ENCODE measurements at regions not wholly inside any gene's neighbourhood (a gene's known extent, or its start where the extent isn't known, plus 50 kb on each side); places are given as distances from the start of the nearest gene placed in this dataset.

DNA sequence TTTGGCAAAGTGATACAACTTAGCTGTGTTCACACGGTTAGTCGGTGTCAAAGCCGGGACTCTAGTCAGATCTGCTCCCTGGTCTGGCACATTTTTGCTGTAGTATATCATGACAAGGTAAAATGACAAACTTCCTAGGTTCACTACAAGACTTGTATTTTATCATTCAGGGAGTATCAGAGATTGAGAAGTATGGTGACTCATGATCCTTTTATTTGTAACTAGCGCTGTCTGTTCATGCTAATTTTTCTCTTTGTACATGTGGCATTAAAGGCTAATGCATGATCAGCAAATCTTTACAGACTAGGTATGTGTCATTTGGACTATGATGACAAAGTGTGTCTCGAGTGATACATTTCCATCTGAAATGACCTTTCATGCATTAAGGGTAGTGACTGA, 326.7 kb downstream of the SIPA1L2 start:
- no peak for DNase-seq

GRCh38 chr1:232302376-232303221, 327.3 kb downstream of the SIPA1L2 start:
- no peak for DNase-seq

DNA sequence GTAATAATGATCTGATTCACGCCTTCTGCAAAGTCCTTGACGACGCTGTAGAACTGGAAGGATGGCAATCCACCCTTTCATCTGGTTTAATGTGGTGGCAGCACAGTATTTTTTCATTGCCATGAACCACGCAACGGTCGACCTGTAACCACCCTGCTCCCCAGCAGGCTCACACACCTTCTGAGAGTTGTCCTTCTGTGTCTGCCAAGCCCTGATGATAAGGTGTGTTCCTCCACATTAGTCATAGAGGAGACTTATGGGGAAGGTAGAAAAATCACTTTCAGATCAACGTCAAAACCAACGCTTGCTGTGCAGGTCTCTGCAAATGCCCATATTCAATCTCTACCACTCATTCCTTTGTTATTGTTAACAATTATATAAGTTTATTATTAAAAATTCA, 328.7 kb downstream of the SIPA1L2 start:
- DNase-seq, result no peak

DNA sequence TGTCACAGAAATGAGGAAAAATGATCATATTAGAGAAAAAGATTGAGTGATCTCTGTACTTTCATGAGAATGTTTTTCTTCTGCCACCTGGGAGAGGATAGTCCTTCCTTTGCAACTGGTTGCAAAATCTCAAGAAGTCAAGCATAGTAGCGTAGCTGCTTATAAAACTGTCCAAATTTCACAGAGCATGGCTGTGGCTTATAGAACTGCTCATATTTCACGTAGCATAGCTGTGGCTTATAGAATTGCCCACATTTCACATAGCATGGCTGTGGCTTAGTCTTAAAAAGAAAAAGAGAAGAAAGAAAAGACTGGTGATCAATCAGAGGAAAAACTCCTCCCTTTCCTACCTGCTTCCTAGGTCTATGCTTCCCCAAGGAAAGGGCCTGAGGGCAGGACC, 329.5 kb downstream of the SIPA1L2 start:
- no peak for DNase-seq

GRCh38 chr1:232296461-232296860, 333.5 kb downstream of the SIPA1L2 start:
- no peak for DNase-seq

DNA sequence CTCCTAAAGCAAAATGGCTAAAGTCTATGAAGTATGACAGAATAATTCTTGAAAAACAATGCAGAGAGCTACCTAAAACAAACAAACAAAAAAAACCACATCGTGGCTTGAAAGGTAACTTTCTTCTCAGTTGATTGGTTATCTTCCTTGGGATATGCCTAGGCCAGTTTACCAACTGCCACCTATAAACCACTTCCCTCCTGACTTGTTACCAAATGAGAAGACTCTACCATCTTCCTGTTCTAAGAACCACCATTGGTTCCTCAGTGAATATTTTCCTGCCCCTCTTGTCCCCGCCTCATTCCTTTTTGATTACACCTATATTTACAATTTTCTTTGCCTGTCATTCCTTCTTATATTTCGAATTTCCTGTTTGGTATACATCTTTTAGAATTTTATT, 336.6 kb downstream of the SIPA1L2 start:
- no peak for DNase-seq

DNA sequence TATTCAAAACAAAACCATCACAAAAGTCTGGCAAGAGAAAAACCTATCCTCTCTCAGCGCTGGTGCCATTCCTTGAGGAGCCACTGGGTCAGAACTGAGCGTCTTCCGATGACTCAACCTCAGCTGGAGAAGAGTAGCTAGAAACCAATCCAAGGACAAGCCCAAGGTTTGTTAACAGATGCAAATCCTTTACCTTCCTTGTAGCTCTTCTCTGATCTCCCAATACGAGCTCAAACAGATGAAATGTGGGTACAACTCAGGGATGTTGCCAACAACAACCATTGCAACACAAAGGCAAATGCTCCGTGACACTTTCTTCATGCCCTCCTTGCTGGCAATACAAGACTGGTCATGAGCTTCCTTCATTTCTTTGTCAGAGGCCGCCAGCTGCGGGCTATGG, 337.1 kb downstream of the SIPA1L2 start:
- DNase-seq, result no peak

GRCh38 chr1:232292239-232292638, 337.7 kb downstream of the SIPA1L2 start:
- DNase-seq, result no peak

- DNase-seq, result no peak
These were observed 338.3 kb downstream of the SIPA1L2 start for GRCh38 chr1:232291681-232292080.

DNA sequence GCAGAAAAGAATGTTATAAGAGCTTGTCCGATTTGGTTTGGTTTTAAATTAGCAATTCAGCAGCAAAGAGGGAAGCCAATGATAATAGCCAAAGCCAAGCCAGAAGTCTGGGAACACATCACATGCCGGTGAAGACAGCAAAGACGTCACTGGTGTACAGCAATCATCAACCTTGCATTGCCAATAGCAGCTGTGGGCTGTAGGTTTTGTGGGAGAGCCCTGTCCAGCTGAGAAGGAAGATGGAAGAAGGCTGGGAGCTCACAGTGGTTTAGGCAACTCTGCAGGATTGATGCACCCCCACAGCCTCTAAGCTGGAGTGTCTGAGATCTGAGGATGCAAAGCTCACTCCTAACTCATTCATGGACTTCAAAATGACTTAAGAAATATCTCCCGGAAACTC, 338.7 kb downstream of the SIPA1L2 start:
- DNase-seq, result no peak

GRCh38 chr1:232290570-232290969, 339.4 kb downstream of the SIPA1L2 start:
- DNase-seq, result no peak

GRCh38 chr1:232287676-232288569, 342.0 kb downstream of the SIPA1L2 start:
- no peak for DNase-seq

GRCh38 chr1:232285138-232285537, 344.8 kb downstream of the SIPA1L2 start:
- no peak for DNase-seq

GRCh38 chr1:232283864-232284263, 346.1 kb downstream of the SIPA1L2 start:
- DNase-seq, result no peak

GRCh38 chr1:232282498-232282897, 347.4 kb downstream of the SIPA1L2 start:
- no peak for DNase-seq

GRCh38 chr1:232280910-232281309, 349.0 kb downstream of the SIPA1L2 start:
- DNase-seq, result no peak

- no peak for DNase-seq
These were observed 350.0 kb downstream of the SIPA1L2 start for GRCh38 chr1:232279909-232280400.

DNA sequence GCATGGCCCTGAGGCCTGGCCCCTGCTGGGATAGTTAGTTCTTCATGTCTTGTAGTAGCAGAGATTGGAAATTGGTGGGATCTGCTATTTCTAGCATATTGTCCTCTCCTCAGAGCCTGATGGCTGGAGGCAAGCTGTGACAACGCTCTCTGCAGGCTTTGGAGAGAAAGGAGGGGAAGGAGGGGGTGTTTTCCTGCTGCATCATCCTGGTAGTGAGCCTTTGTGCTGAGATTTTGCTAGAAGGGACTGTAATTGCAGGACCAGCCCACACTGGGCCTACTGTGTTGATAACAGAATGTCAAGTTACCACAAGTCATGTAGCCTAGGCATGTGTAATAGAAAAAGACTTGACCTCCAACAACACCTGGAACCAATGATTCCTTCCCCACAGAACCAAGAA, 351.0 kb downstream of the SIPA1L2 start:
- no peak for DNase-seq

DNA sequence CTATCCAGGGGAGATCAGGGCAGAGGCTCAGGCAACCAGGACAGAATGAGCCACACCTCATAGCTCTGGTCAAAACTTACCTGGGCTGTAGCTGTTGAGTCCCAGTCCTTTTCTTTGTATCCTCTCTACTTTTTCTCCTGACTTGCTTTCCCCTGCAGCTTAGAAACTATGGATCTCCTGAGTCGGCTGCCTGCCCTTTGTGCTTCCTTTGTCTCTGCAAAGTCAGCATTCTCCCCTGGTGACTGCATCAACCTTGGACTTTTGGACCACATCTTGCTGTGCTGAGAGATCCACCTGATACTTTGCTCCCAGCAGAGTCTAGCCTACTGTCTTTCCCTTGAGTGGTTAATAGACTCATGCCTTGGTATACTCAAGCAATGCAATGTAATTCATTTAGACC, 353.3 kb downstream of the SIPA1L2 start:
- DNase-seq, result no peak

- DNase-seq, result no peak
These were observed 354.8 kb downstream of the SIPA1L2 start for GRCh38 chr1:232274999-232275710.

- DNase-seq, result no peak
These were observed 355.6 kb downstream of the SIPA1L2 start for GRCh38 chr1:232274236-232274855.

GRCh38 chr1:232273011-232273410, 356.9 kb downstream of the SIPA1L2 start:
- no peak for DNase-seq

Data from CD4-positive, alpha-beta T cell treated with Interferon alpha-2 for 1 hour (primary cell).